ENCODE measurements at regions not wholly inside any gene's neighbourhood (a gene's known extent, or its start where the extent isn't known, plus 50 kb on each side); places are given as distances from the start of the nearest gene placed in this dataset.

DNA sequence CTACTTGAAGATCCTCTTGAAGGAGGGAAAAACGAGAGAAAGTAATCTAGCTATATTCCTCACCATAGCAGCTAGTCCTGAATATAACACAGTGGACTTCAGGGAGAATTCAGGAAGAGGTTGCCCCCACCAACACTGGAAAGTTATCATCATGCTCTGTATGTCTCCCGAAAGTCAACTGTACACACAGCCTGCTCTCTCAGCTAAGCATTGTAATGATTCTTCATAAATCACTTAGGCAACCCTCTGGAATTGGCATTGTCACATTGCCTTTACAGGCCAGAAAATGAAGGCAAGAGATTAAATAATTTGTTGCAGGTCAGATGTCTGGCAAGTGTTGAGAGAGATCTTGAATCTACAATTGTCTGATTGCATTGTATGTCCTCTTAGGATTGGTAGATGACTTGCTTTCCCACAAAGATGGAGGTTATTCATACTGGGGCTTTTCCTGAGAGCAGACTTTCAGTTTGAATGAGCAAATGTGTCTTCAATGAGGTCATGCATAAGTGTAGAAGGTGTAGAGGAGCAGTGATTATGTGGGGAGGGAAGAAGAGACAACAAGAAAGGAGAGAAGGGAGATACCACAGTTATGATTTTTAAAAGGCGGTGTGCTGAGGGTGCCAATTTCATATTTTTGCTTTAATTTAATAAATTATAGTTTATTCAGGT lies 667.2 kb downstream of the DCDC2C start:
- no peak for DNase-seq (ENCODE audit: low spot score)
- ATAC-seq (ENCODE audit: insufficient number of reproducible peaks, low FRiP score, low read depth) = no peak
- no peak overlapping the region for H3K27ac ChIP-seq
- no peaks in the 10 kb centered on the region for H3K36me3 ChIP-seq
- no peaks in the 10 kb centered on the region for H3K9me3 ChIP-seq
- H3K4me3 ChIP-seq = no peak overlapping the region
- TF ChIP-seq CTCF (IDR thresholded peaks at IDR 0.05) = no peak
- H3K27me3 ChIP-seq (replicated peaks; ENCODE audit: insufficient read depth) = no peaks in the 10 kb centered on the region
- H3K4me1 ChIP-seq (ENCODE audit: control insufficient read depth in 1 of 2, low read depth in 2 of 2) = no peaks in the 10 kb centered on the region

DNA sequence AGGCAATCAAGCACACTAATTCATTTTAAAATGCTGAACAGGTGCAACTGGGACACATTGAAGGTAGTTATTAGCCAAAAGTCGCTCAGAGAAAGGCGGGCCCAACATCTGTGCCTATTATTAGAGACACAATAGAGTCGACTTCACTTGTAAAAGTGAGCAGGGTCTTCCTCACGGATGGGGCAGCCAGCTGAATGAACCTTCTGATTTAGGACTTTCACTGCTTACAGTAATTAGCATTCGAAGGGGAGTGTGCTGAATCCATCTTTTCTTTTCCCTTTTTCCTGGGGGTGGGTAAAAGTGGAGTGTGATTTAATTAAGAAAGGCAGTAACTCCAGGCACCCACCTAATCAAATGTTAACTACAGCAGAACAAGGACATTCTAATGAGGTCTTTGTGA lies 677.7 kb downstream of the DCDC2C start:
- Histone ChIP-seq H3K27ac (no peak overlapping the region), H3K27me3 (replicated peaks; ENCODE audit: insufficient read depth) (no peaks in the 10 kb centered on the region), H3K4me1 (ENCODE audit: control insufficient read depth in 1 of 2, low read depth in 2 of 2) (no peaks in the 10 kb centered on the region), H3K4me3 (no peak overlapping the region), H3K9me3 (no peaks in the 10 kb centered on the region), H3K36me3 (no peaks in the 10 kb centered on the region)
- TF ChIP-seq CTCF (IDR thresholded peaks at IDR 0.05) = no peak
- ATAC-seq (ENCODE audit: insufficient number of reproducible peaks, low FRiP score, low read depth) (no peak), DNase-seq (ENCODE audit: low spot score) (no peak)

DNA sequence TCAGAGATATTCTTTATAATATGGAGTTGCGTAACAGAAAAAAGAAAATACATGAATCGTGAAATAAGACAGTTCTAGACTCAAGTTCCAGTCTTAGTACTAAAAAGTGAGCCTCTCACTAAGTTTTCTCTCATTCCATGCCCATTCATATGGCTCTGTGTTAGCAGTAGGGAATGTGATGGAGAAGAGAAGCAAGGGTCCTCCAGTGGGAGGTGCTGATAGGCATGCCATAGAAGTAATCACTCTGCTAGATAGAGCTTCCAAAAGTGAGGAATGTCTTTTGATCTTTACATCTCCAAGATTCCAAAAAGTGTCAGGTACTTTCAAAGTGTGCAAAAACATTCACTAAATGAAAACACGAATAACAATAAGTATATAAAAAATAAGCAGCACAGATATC lies 678.4 kb downstream of the DCDC2C start:
- Histone ChIP-seq H3K27me3 (replicated peaks; ENCODE audit: insufficient read depth) (no peaks in the 10 kb centered on the region), H3K4me1 (ENCODE audit: control insufficient read depth in 1 of 2, low read depth in 2 of 2) (no peaks in the 10 kb centered on the region), H3K27ac (no peak overlapping the region), H3K36me3 (no peaks in the 10 kb centered on the region), H3K4me3 (no peak overlapping the region), H3K9me3 (no peaks in the 10 kb centered on the region)
- ATAC-seq (ENCODE audit: insufficient number of reproducible peaks, low FRiP score, low read depth) (no peak), DNase-seq (ENCODE audit: low spot score) (no peak)
- TF ChIP-seq CTCF (IDR thresholded peaks at IDR 0.05) = no peak

GRCh38 chr2:4391013-4391412 lies 687.6 kb downstream of the DCDC2C start:
- Histone ChIP-seq H3K27ac (no peak overlapping the region), H3K27me3 (replicated peaks; ENCODE audit: insufficient read depth) (no peaks in the 10 kb centered on the region), H3K9me3 (no peaks in the 10 kb centered on the region), H3K4me1 (ENCODE audit: control insufficient read depth in 1 of 2, low read depth in 2 of 2) (no peaks in the 10 kb centered on the region), H3K4me3 (no peak overlapping the region), H3K36me3 (no peaks in the 10 kb centered on the region)
- no peak for TF ChIP-seq CTCF (IDR thresholded peaks at IDR 0.05)
- ATAC-seq (ENCODE audit: insufficient number of reproducible peaks, low FRiP score, low read depth) (no peak), DNase-seq (ENCODE audit: low spot score) (no peak)

DNA sequence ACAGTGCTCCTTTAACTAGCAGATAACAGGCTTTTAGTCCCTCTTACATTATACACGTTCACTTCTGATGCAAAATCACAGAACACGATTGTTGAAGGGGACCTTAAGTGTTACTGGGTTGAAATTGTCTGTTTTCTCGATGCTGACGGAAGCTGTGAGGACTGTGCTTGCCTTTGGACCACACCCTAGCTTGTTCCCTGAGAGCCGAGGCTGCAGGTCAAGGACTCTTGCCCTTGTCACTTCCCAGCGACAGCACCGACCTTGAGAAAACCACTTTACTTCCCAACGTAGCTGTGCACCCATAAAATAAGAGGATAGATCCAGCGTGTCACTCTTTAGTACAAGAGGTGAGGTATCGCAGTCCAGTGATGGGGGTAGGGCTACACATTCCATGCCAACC lies 701.0 kb downstream of the DCDC2C start:
- Histone ChIP-seq H3K27me3 (replicated peaks; ENCODE audit: insufficient read depth) (no peaks in the 10 kb centered on the region), H3K9me3 (peaks cover 4% of the 10 kb centered on the region), H3K4me3 (no peak overlapping the region), H3K4me1 (ENCODE audit: control insufficient read depth in 1 of 2, low read depth in 2 of 2) (no peaks in the 10 kb centered on the region), H3K36me3 (no peaks in the 10 kb centered on the region), H3K27ac (no peak overlapping the region)
- ATAC-seq (ENCODE audit: insufficient number of reproducible peaks, low FRiP score, low read depth) (no peak), DNase-seq (ENCODE audit: low spot score) (no peak)
- TF ChIP-seq CTCF (IDR thresholded peaks at IDR 0.05) = no peak

Measured in thoracic aorta (tissue), 2 donors.